ENCODE measurements at regions not wholly inside any gene's neighbourhood (a gene's known extent, or its start where the extent isn't known, plus 50 kb on each side); places are given as distances from the start of the nearest gene placed in this dataset.

- Histone ChIP-seq H3K27me3 (ENCODE audit: low read length) (no peaks in the 10 kb centered on the region), H3K9me3 (ENCODE audit: low read length) (no peaks in the 10 kb centered on the region), H4K20me1 (ENCODE audit: low read length) (no peaks in the 10 kb centered on the region), H3K79me2 (ENCODE audit: low read length) (no peaks in the 10 kb centered on the region), H3F3A (ENCODE audit: low read length, unreplicated experiment) (no peaks in the 10 kb centered on the region), H3K4me3 (ENCODE audit: low read length) (no peak overlapping the region), H2AFZ (ENCODE audit: low read length) (no peak overlapping the region), H3K4me2 (ENCODE audit: low read length) (no peak overlapping the region), H3K9me2 (replicated peaks; ENCODE audit: low read length) (no peaks in the 10 kb centered on the region), H3K4me1 (ENCODE audit: insufficient read depth, low read length) (no peaks in the 10 kb centered on the region), H3K9ac (ENCODE audit: low read length) (no peak overlapping the region), H3K27ac (ENCODE audit: low read length) (no peak overlapping the region), H3K36me3 (ENCODE audit: low read depth, low read length) (no peaks in the 10 kb centered on the region)
- CTCF ChIA-PET: no interaction called here
- no peak for ATAC-seq
- POLR2A ChIA-PET (ENCODE audit: unreplicated experiment): interaction anchor here (0.6 kb wide), 1 partner anchor 89 kb away, joined by 3 read pairs; no protein-coding TSS in a partner anchor
- TF ChIP-seq EZH2 (IDR thresholded peaks at IDR 0.05; ENCODE audit: low read length, unreplicated experiment): no peak
- no peak for TF ChIP-seq CTCF (conservative IDR thresholded peaks at IDR 0.05; ENCODE audit: low read depth, low read length)
- no peak for TF ChIP-seq EZH2phosphoT487 (IDR thresholded peaks at IDR 0.05; ENCODE audit: borderline replicate concordance, low read length)
- no peak for DNase-seq
- intact Hi-C loops (cut with micrococcal nuclease): no loop called here
- no TSS peak for BruUV-seq (replicated peaks)
Observed at GRCh38 chr7:91446819-91447218, 182.6 kb downstream of the FZD1 start.

GRCh38 chr7:91455411-91455810 lies 191.2 kb downstream of the FZD1 start:
- Histone ChIP-seq H3F3A (ENCODE audit: low read length, unreplicated experiment) (no peaks in the 10 kb centered on the region), H4K20me1 (ENCODE audit: low read length) (no peaks in the 10 kb centered on the region), H3K79me2 (ENCODE audit: low read length) (no peaks in the 10 kb centered on the region), H2AFZ (ENCODE audit: low read length) (no peak overlapping the region), H3K9ac (ENCODE audit: low read length) (no peak overlapping the region), H3K27ac (ENCODE audit: low read length) (no peak overlapping the region), H3K4me1 (ENCODE audit: insufficient read depth, low read length) (no peaks in the 10 kb centered on the region), H3K4me2 (ENCODE audit: low read length) (no peak overlapping the region), H3K9me2 (replicated peaks; ENCODE audit: low read length) (no peaks in the 10 kb centered on the region), H3K4me3 (ENCODE audit: low read length) (no peak overlapping the region), H3K9me3 (ENCODE audit: low read length) (no peaks in the 10 kb centered on the region), H3K36me3 (ENCODE audit: low read depth, low read length) (no peaks in the 10 kb centered on the region), H3K27me3 (ENCODE audit: low read length) (no peaks in the 10 kb centered on the region)
- ChIA-PET CTCF (no interaction called here), POLR2A (ENCODE audit: unreplicated experiment) (no interaction called here)
- intact Hi-C loops (cut with micrococcal nuclease): no loop called here
- ATAC-seq (no peak), DNase-seq (no peak)
- TF ChIP-seq CTCF (conservative IDR thresholded peaks at IDR 0.05; ENCODE audit: low read depth, low read length) (no peak), EZH2 (IDR thresholded peaks at IDR 0.05; ENCODE audit: low read length, unreplicated experiment) (no peak), EZH2phosphoT487 (IDR thresholded peaks at IDR 0.05; ENCODE audit: borderline replicate concordance, low read length) (no peak)
- no TSS peak for BruUV-seq (replicated peaks)

- no peaks in the 10 kb centered on the region for H4K20me1 ChIP-seq (ENCODE audit: low read length)
- no peaks in the 10 kb centered on the region for H3K27me3 ChIP-seq (ENCODE audit: low read length)
- H3K9ac ChIP-seq (ENCODE audit: low read length): no peak overlapping the region
- H3K4me2 ChIP-seq (ENCODE audit: low read length): no peak overlapping the region
- ATAC-seq (no peak), DNase-seq (no peak)
- intact Hi-C loops (cut with micrococcal nuclease): no loop called here
- CTCF ChIA-PET: no interaction called here
- no TSS peak for BruUV-seq (replicated peaks)
- no peak overlapping the region for H3K4me3 ChIP-seq (ENCODE audit: low read length)
- no peaks in the 10 kb centered on the region for H3K36me3 ChIP-seq (ENCODE audit: low read depth, low read length)
- H3K9me2 ChIP-seq (replicated peaks; ENCODE audit: low read length): no peaks in the 10 kb centered on the region
- H2AFZ ChIP-seq (ENCODE audit: low read length): no peak overlapping the region
- no peaks in the 10 kb centered on the region for H3K9me3 ChIP-seq (ENCODE audit: low read length)
- H3K27ac ChIP-seq (ENCODE audit: low read length): no peak overlapping the region
- H3K4me1 ChIP-seq (ENCODE audit: insufficient read depth, low read length): no peaks in the 10 kb centered on the region
- POLR2A ChIA-PET (ENCODE audit: unreplicated experiment): no interaction called here
- H3K79me2 ChIP-seq (ENCODE audit: low read length): no peaks in the 10 kb centered on the region
- TF ChIP-seq EZH2 (IDR thresholded peaks at IDR 0.05; ENCODE audit: low read length, unreplicated experiment) (no peak), CTCF (conservative IDR thresholded peaks at IDR 0.05; ENCODE audit: low read depth, low read length) (no peak), EZH2phosphoT487 (IDR thresholded peaks at IDR 0.05; ENCODE audit: borderline replicate concordance, low read length) (no peak)
- H3F3A ChIP-seq (ENCODE audit: low read length, unreplicated experiment): no peaks in the 10 kb centered on the region
Observed at GRCh38 chr7:91457208-91457607, 193.0 kb downstream of the FZD1 start.
